Gastroesophageal sphincter (tissue), 3 donors: ENCODE measurements at regions not wholly inside any gene's neighbourhood (a gene's known extent, or its start where the extent isn't known, plus 50 kb on each side); places are given as distances from the start of the nearest gene placed in this dataset.

ENCODE experiments used
- CTCF ChIP-seq, 4 experiments: fragments of 200-600 bp in 2 of 4; fragments of 450-650 bp in 2 of 4; sonication (generic) in 1 of 4; IDR thresholded peaks; one replicate each; pipeline ENCODE4 v1.5.1; 2017 to 2019; ENCODE audit warnings: antibody characterized with exemption in 4 of 4, mild to moderate bottlenecking in 2 of 4, moderate library complexity in 2 of 4
- EP300 ChIP-seq: sonication (generic); formaldehyde crosslinking; IDR thresholded peaks from one replicate; pipeline ENCODE4 v1.6.1; 2017; ENCODE audit warnings: antibody characterized with exemption, mild to moderate bottlenecking
- POLR2A ChIP-seq, 2 donors: fragments of 450-650 bp; IDR thresholded peaks; one replicate each; pipeline ENCODE4 v1.6.1; 2017; ENCODE audit warnings: antibody characterized with exemption in 2 of 2, mild to moderate bottlenecking in 2 of 2, moderate library complexity in 1 of 2

DNA sequence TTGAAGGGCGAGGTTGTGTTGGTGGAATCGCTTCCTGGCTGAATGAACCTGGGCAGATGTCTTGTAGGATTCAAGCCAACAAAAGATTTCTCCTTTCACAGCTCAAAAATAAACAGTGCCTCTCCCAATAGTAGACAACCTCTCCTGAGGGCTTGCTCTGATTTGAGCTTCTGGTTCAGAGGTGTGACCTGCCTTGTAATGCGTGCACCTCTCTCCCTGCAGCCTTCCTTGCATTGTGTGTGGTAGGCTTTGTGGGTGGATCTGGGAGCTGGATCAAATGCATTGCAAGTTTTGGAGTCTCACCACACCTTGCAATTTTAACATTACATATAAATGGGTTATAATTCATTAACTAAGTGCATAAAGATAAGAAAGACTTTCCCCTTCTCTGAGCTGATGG, 96.9 kb upstream of the PTCH1 start:
- TF ChIP-seq CTCF (IDR thresholded peaks at IDR 0.05) (no peak), EP300 (no peak), POLR2A (IDR thresholded peaks at IDR 0.05) (no peak)
